Endothelial cell (in vitro differentiated cells): ENCODE measurements at regions not wholly inside any gene's neighbourhood (a gene's known extent, or its start where the extent isn't known, plus 50 kb on each side); places are given as distances from the start of the nearest gene placed in this dataset.
A peak's percentile ranks its signal among the peaks of the same experiment; 100 is the strongest.

ENCODE experiments used
- DNase-seq: peaks from one replicate; pipeline ENCODE4 v3.0.0; 2021; ENCODE audit warnings: low spot score
- H3K27ac Mint-ChIP-seq: one replicate; pipeline ENCODE4 v1.8.0; 2021; ENCODE audit warnings: mixed read lengths, inconsistent platforms; ENCODE audit not compliant: unreplicated experiment
- H3K27me3 Mint-ChIP-seq: one replicate; pipeline ENCODE4 v1.8.0; 2021; ENCODE audit warnings: mild to moderate bottlenecking, moderate library complexity, mixed read lengths, inconsistent platforms; ENCODE audit not compliant: unreplicated experiment
- H3K36me3 Mint-ChIP-seq: one replicate; pipeline ENCODE4 v1.8.0; 2021; ENCODE audit warnings: mild to moderate bottlenecking, low read depth, mixed read lengths, inconsistent platforms; ENCODE audit not compliant: unreplicated experiment
- H3K4me1 Mint-ChIP-seq: one replicate; pipeline ENCODE4 v1.8.0; 2021; ENCODE audit warnings: mild to moderate bottlenecking, mixed read lengths, inconsistent platforms; ENCODE audit not compliant: unreplicated experiment
- H3K4me3 Mint-ChIP-seq: one replicate; pipeline ENCODE4 v1.8.0; 2021; ENCODE audit warnings: mild to moderate bottlenecking, mixed read lengths, inconsistent platforms; ENCODE audit not compliant: unreplicated experiment
- H3K9me3 Mint-ChIP-seq: one replicate; pipeline ENCODE4 v1.8.0; 2021; ENCODE audit warnings: mixed read lengths, inconsistent platforms; ENCODE audit not compliant: unreplicated experiment
- CTCF ChIP-seq: fragments of 200-600 bp; sonication (generic); IDR thresholded peaks from one replicate; pipeline ENCODE4 v1.5.0; 2021; ENCODE audit warnings: antibody characterized with exemption; ENCODE audit not compliant: unreplicated experiment

DNA sequence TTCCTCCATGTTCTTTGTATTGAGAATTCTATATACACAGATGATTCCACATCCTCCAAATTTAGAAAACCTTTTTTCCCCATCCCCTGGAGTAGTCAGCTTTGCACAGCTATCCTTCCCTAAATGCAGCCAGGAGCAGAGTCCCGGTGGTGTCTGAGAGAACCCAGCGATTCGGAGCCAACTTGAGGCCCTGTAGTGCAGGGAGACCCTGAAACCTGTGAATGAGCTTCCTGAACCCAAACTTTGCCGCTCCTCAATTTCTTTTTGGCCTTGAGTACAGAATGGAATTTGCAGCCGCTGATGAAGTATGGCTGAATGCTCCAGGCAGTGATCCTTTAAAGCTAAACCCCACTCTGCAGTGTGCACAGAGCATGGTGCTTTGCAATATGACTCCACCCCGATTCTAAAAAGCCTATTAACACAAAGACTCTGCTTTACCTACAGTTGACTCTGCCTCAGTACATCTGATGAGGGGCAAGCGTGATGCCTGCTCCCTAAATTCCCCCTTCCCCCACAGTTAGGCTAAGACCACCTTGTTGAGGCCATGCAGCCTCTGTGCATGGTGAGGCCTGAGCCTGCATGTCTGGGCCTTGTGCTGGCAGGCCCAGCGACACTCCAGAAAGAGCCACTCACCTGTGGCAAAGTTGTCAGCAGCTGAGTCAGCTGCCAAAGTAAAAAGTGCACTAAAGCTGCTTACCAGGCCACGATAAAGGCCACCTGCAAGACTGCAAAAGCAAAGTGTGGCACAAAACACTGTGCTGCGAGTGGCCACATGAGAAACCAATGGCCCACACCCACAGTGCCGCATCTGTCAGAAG, 82.1 kb downstream of the PLEKHG1 start:
- peaks cover 12% of the 10 kb centered on the region for H3K27me3 Mint-ChIP-seq

DNA sequence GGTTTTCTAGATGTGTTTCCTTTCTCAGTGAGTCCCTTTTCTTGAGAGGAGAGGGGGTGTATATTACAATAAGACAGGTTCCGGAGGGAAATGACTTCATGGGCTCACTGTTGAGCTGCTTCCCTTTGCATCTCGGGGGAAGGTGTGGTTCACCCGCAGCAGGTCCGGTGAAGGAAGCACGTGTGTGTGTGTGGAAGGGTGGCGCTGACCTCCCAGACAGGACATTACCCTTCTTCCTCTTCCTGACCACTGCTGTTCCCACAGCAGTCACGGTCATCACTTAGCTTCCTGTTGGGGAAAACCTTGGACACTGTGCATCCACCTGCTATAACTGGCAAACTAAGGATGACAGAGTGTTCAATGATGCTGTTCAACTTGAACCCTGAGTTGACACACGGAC, 83.6 kb downstream of the PLEKHG1 start:
- Mint-ChIP-seq H3K27me3 (peaks cover 12% of the 10 kb centered on the region), H3K4me3 (peak overlapping the region; percentile 13), H3K36me3 (peaks cover 47% of the 10 kb centered on the region), H3K27ac (peak overlapping the region; percentile 93), H3K9me3 (no peaks in the 10 kb centered on the region), H3K4me1 (peaks cover 57% of the 10 kb centered on the region)
- no peak for TF ChIP-seq CTCF
- peak; percentile 41 for DNase-seq

More for the DNA sequence above, 82.1 kb downstream of the PLEKHG1 start:
- Mint-ChIP-seq H3K36me3 (peaks cover 54% of the 10 kb centered on the region), H3K9me3 (no peaks in the 10 kb centered on the region), H3K4me3 (peak overlapping the region; percentile 42), H3K4me1 (peaks cover 58% of the 10 kb centered on the region), H3K27ac (peak overlapping the region; percentile 43)
- TF ChIP-seq CTCF: no peak
- no peak for DNase-seq

DNA sequence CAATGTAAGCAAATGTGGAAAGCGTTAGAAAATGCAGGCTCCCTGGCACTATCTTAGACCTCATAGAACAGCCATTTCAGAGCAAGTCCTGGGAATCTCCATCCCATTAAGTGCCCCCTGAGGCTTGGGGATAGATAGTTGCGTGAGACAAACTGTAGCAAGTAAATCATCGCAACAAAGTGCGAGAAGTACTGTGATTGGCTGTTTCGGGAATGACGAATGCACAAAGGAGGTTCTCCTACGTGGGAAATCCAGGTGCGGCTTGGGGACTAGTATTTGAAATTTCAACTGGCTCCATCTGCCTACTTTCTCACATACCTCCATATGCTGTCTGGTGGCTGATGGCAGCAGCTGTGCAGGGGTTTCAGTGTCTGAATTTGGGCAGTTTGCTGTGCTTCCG, 84.5 kb downstream of the PLEKHG1 start:
- H3K36me3 Mint-ChIP-seq: peaks cover 47% of the 10 kb centered on the region
- peaks cover 60% of the 10 kb centered on the region for H3K4me1 Mint-ChIP-seq
- H3K9me3 Mint-ChIP-seq: no peaks in the 10 kb centered on the region
- DNase-seq: no peak
- no peak for TF ChIP-seq CTCF
- peak overlapping the region; percentile 93 for H3K27ac Mint-ChIP-seq
- peak overlapping the region; percentile 13 for H3K4me3 Mint-ChIP-seq
- H3K27me3 Mint-ChIP-seq: peaks cover 12% of the 10 kb centered on the region

- TF ChIP-seq CTCF: no peak
- H3K36me3 Mint-ChIP-seq: peaks cover 42% of the 10 kb centered on the region
- peak overlapping the region; percentile 13 for H3K4me3 Mint-ChIP-seq
- DNase-seq: no peak
- peaks cover 62% of the 10 kb centered on the region for H3K4me1 Mint-ChIP-seq
- H3K27me3 Mint-ChIP-seq: peaks cover 12% of the 10 kb centered on the region
- peak overlapping the region; percentile 93 for H3K27ac Mint-ChIP-seq
- no peaks in the 10 kb centered on the region for H3K9me3 Mint-ChIP-seq
Observed at GRCh38 chr6:150684714-150685459, 85.2 kb downstream of the PLEKHG1 start.

DNA sequence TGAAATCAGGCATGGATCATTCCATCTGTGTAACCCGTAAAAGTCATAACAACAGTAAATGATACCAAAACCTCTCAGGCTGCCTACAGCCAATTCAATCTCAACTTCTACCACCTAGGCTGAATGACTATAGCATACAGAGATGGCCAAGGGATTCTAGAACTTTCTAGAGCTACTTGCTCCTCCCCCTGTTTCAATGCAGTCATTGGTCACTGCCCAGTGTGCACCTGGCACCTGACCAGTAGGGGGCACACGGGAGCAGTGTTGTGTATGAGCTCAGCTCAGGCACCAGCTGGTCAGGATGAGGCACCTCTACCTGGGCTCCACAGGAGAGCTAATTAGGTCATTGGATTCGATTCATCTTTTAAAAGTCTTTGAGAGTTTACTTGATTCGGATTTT, 86.2 kb downstream of the PLEKHG1 start:
- H3K27me3 Mint-ChIP-seq: peaks cover 12% of the 10 kb centered on the region
- DNase-seq: peak; percentile 47
- H3K4me1 Mint-ChIP-seq: peaks cover 61% of the 10 kb centered on the region
- peak; percentile 74 for TF ChIP-seq CTCF
- H3K9me3 Mint-ChIP-seq: no peaks in the 10 kb centered on the region
- peaks cover 33% of the 10 kb centered on the region for H3K36me3 Mint-ChIP-seq
- H3K4me3 Mint-ChIP-seq: no peak overlapping the region
- no peak overlapping the region for H3K27ac Mint-ChIP-seq
